K562 (cell line): ENCODE measurements at regions not wholly inside any gene's neighbourhood (a gene's known extent, or its start where the extent isn't known, plus 50 kb on each side); places are given as distances from the start of the nearest gene placed in this dataset.

ENCODE experiments used
- ATAC-seq: fragments of 200-7000 bp; cut with Tn5 transposase; 3 replicates; pipeline ENCODE4 v1.9.1; 2020; ENCODE audit warnings: moderate library complexity
- BruUV-seq: library from RNA; stranded (reverse); fragments of 400-500 nt; replicated peaks from 2 replicates; lab custom pipeline; 2021; lab: Mats Ljungman, UMichigan
- CTCF ChIA-PET: fragments of 300-600 bp; formaldehyde crosslinking; extraction: SDS; loops from one replicate; lab custom pipeline; 2021; ENCODE audit warnings: low intra/inter-chr PET ratio; lab: Yijun Ruan, JAX
- POLR2A ChIA-PET: fragments of 300-600, 350-650 bp; sonication (Branson Sonifier 250); formaldehyde crosslinking; extraction: SDS; loops from one replicate; lab custom pipeline; 2021; ENCODE audit warnings: antibody characterized with exemption, inconsistent platforms; lab: Yijun Ruan, JAX
- DNase-seq, 4 experiments: peaks; one replicate each; pipeline versions ENCODE4 v3.0.0 to v3.0.0-alpha.2; 2011 to 2018; ENCODE audit warnings: low spot score in 3 of 4, mixed read lengths in 3 of 4; ENCODE audit errors: extremely low read depth in 1 of 4
- FAIRE-seq: peaks from 2 replicates; lab custom pipeline; 2011; peaks lifted over from hg19 to GRCh38; lab: Jason Lieb, UNC
- H2AFZ ChIP-seq: 2 replicates; pipeline ENCODE4 v1.6.0; 2011; ENCODE audit warnings: low read depth, low read length, control low read depth, inconsistent platforms
- H3K27ac ChIP-seq: fragments of 200-600 bp; 3 replicates; pipeline ENCODE4 v1.8.0; 2011; ENCODE audit warnings: low read depth, mild to moderate bottlenecking, control low read depth, inconsistent platforms, low read length, moderate library complexity, mixed read lengths; ENCODE audit errors: extremely low read depth
- H3K27me3 ChIP-seq, 2 experiments: fragments of 300-600 bp in 1 of 2; 2 replicates in 1 of 2; 3 replicates in 1 of 2; pipeline versions ENCODE4 v1.6.0 to v1.8.0; 2011; ENCODE audit warnings: inconsistent platforms in 2 of 2, low read length in 2 of 2, mild to moderate bottlenecking in 1 of 2, mixed read lengths in 1 of 2, moderate library complexity in 1 of 2; ENCODE audit not compliant: control insufficient read depth in 2 of 2, insufficient read depth in 2 of 2
- H3K36me3 ChIP-seq: fragments of 300-600 bp; 3 replicates; pipeline ENCODE4 v1.8.0; 2011; ENCODE audit warnings: mild to moderate bottlenecking, low read length, inconsistent platforms; ENCODE audit not compliant: control insufficient read depth, insufficient read depth
- H3K4me1 ChIP-seq, 2 experiments: fragments of 200-600 bp in 1 of 2; replicated peaks in 1 of 2; 2 replicates in 1 of 2; 3 replicates in 1 of 2; pipeline versions ENCODE4 v1.5.1 to v1.8.0; 2011; ENCODE audit warnings: inconsistent platforms in 2 of 2, low read length in 2 of 2, mild to moderate bottlenecking in 1 of 2, mixed read lengths in 1 of 2, moderate library complexity in 1 of 2; ENCODE audit not compliant: control insufficient read depth in 2 of 2, insufficient read depth in 2 of 2
- H3K4me2 ChIP-seq: 2 replicates; pipeline ENCODE4 v1.6.1; 2011; ENCODE audit warnings: low read length, control low read depth, inconsistent platforms, mixed read lengths; ENCODE audit not compliant: insufficient read depth
- H3K4me3 ChIP-seq: fragments of 200-600 bp; sonication (generic), shearing (Covaris generic); 2 replicates; pipeline ENCODE4 v1.5.1; 2016; ENCODE audit warnings: control low read depth, inconsistent platforms
- H3K79me2 ChIP-seq: fragments of 200-600 bp; 3 replicates; pipeline ENCODE4 v1.8.0; 2011; ENCODE audit warnings: low read length, inconsistent platforms; ENCODE audit not compliant: control insufficient read depth, insufficient read depth
- H3K9ac ChIP-seq, 2 experiments: 2 replicates each; pipeline versions ENCODE4 v1.6.0 to v1.6.1; 2011; ENCODE audit warnings: low read depth in 2 of 2, low read length in 2 of 2, control low read depth in 1 of 2, inconsistent platforms in 1 of 2, mild to moderate bottlenecking in 1 of 2, mixed read lengths in 1 of 2; ENCODE audit not compliant: insufficient read depth in 1 of 2
- H3K9me1 ChIP-seq: one replicate; pipeline ENCODE4 v1.6.0; 2011; ENCODE audit warnings: inconsistent platforms, mild to moderate bottlenecking, low read length, moderate library complexity; ENCODE audit not compliant: control insufficient read depth, insufficient read depth
- H3K9me3 ChIP-seq: replicated peaks from 2 replicates; pipeline ENCODE4 v1.5.1; 2011; ENCODE audit warnings: low read depth, low read length, inconsistent platforms; ENCODE audit not compliant: control insufficient read depth, insufficient read depth
- H4K20me1 ChIP-seq: replicated peaks from 2 replicates; pipeline ENCODE4 v1.6.1; 2011; ENCODE audit warnings: low read length, inconsistent platforms, mixed read lengths; ENCODE audit not compliant: control insufficient read depth, insufficient read depth
- DEAF1 ChIP-seq: fragments of 450-650 bp; formaldehyde crosslinking; IDR thresholded peaks from 2 replicates; pipeline ENCODE4 v1.4.0; 2020; ENCODE audit warnings: mild to moderate bottlenecking, moderate library complexity
- PHB2 ChIP-seq: fragments of 450-650 bp; IDR thresholded peaks from 2 replicates; pipeline ENCODE4 v1.6.1; 2017; ENCODE audit warnings: low read depth
- ZNF165 ChIP-seq: fragments of 250-450 bp; sonication (Bioruptor Pico); IDR thresholded peaks from 2 replicates; pipeline ENCODE4 v1.4.0; 2020; ENCODE audit warnings: borderline replicate concordance
- ZNF384 ChIP-seq: IDR thresholded peaks from 2 replicates; pipeline ENCODE4 v1.6.1; 2012; ENCODE audit warnings: low read depth, low read length, improper control_type of control experiment
- ZNF444 ChIP-seq: fragments of 250-450 bp; sonication (Bioruptor Pico); IDR thresholded peaks from 2 replicates; pipeline ENCODE4 v1.4.0; 2020; ENCODE audit warnings: mild to moderate bottlenecking, moderate library complexity
- WGBS: fragments of 100-300 bp; shearing (Covaris generic); methylation state at CpG from one replicate; pipeline ENCODE4 v1.1.6; 2016; ENCODE audit warnings: low coverage, mixed read lengths; ENCODE audit not compliant: insufficient coverage; ENCODE audit errors: missing lambda C conversion rate; 5-methylcytosine and 5-hydroxymethylcytosine counted together
- in situ Hi-C: fragments of 300-500 bp; cut with MboI; formaldehyde crosslinking; loops from 4 replicates; pipeline ENCODE4 v1.15.0; 2018; ENCODE audit warnings: inconsistent platforms, mixed read lengths
- intact Hi-C: fragments of 100-400 bp; cut with micrococcal nuclease; formaldehyde crosslinking; loops from 2 replicates; pipeline ENCODE4 v1.14.2; 2022
- TF ChIP-seq, protein P1 (sequence below), 2 experiments: fragments of 450-650 bp; formaldehyde crosslinking in 1 of 2; IDR thresholded peaks; 2 replicates each; pipeline versions ENCODE4 v1.4.0 to v1.6.1; 2014 to 2020; ENCODE audit warnings: mild to moderate bottlenecking in 2 of 2, borderline replicate concordance in 1 of 2, low read depth in 1 of 2
- TF ChIP-seq, protein P2 (sequence below): sonication (generic); formaldehyde crosslinking; IDR thresholded peaks from 2 replicates; pipeline ENCODE4 v1.5.0; 2020; ENCODE audit warnings: missing genetic modification reagents

GRCh38 chr6:71558974-71559373, 270.4 kb downstream of the OGFRL1 start:
- no peak overlapping the region for H3K9ac ChIP-seq
- no peaks in the 10 kb centered on the region for H3K4me1 ChIP-seq
- H3K4me3 ChIP-seq, result no peak overlapping the region
- in situ Hi-C loops, result no loop called here
- CTCF ChIA-PET, result no interaction called here
- no TSS peak for BruUV-seq
- no peaks in the 10 kb centered on the region for H3K27me3 ChIP-seq
- TF ChIP-seq ZNF444 (no peak), ZNF384 (no peak), ZNF165 (no peak), PHB2 (no peak), DEAF1 (CRISPR knock-in tag) (no peak)
- TF ChIP-seq, protein P1, sequence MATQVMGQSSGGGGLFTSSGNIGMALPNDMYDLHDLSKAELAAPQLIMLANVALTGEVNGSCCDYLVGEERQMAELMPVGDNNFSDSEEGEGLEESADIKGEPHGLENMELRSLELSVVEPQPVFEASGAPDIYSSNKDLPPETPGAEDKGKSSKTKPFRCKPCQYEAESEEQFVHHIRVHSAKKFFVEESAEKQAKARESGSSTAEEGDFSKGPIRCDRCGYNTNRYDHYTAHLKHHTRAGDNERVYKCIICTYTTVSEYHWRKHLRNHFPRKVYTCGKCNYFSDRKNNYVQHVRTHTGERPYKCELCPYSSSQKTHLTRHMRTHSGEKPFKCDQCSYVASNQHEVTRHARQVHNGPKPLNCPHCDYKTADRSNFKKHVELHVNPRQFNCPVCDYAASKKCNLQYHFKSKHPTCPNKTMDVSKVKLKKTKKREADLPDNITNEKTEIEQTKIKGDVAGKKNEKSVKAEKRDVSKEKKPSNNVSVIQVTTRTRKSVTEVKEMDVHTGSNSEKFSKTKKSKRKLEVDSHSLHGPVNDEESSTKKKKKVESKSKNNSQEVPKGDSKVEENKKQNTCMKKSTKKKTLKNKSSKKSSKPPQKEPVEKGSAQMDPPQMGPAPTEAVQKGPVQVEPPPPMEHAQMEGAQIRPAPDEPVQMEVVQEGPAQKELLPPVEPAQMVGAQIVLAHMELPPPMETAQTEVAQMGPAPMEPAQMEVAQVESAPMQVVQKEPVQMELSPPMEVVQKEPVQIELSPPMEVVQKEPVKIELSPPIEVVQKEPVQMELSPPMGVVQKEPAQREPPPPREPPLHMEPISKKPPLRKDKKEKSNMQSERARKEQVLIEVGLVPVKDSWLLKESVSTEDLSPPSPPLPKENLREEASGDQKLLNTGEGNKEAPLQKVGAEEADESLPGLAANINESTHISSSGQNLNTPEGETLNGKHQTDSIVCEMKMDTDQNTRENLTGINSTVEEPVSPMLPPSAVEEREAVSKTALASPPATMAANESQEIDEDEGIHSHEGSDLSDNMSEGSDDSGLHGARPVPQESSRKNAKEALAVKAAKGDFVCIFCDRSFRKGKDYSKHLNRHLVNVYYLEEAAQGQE (IDR thresholded peaks at IDR 0.05; ENCODE audit: borderline replicate concordance), result no peak
- TF ChIP-seq, protein P1 (CRISPR knock-in tag; IDR thresholded peaks at IDR 0.05; ENCODE audit: low read depth), result no peak
- TF ChIP-seq, protein P2, sequence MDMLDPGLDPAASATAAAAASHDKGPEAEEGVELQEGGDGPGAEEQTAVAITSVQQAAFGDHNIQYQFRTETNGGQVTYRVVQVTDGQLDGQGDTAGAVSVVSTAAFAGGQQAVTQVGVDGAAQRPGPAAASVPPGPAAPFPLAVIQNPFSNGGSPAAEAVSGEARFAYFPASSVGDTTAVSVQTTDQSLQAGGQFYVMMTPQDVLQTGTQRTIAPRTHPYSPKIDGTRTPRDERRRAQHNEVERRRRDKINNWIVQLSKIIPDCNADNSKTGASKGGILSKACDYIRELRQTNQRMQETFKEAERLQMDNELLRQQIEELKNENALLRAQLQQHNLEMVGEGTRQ (CRISPR knock-in tag), result no peak
- H3K79me2 ChIP-seq, result no peaks in the 10 kb centered on the region
- DNase-seq (no peak), FAIRE-seq (no peak), ATAC-seq (no peak)
- no peaks in the 10 kb centered on the region for H3K9me1 ChIP-seq
- no peak overlapping the region for H2AFZ ChIP-seq
- intact Hi-C loops, result no loop called here
- H3K27ac ChIP-seq, result no peak overlapping the region
- H4K20me1 ChIP-seq, result no peaks in the 10 kb centered on the region
- 0% methylated on average over 1 of the region's 1 CpG for WGBS
- H3K36me3 ChIP-seq, result no peaks in the 10 kb centered on the region
- H3K4me2 ChIP-seq, result no peak overlapping the region
- no peaks in the 10 kb centered on the region; the same call in 1 of the 2 replicates for H3K9me3 ChIP-seq
- POLR2A ChIA-PET, result interaction anchor here (0.7 kb wide), 1 partner anchor 178 kb away, joined by 3 read pairs; no protein-coding TSS in a partner anchor
